ENCODE measurements at regions not wholly inside any gene's neighbourhood (a gene's known extent, or its start where the extent isn't known, plus 50 kb on each side); places are given as distances from the start of the nearest gene placed in this dataset.

GRCh38 chr7:119643558-119643957 is 629.4 kb upstream of the KCND2 start:
- no peak for TF ChIP-seq EP300 (IDR thresholded peaks at IDR 0.05)
- TF ChIP-seq, protein P1, sequence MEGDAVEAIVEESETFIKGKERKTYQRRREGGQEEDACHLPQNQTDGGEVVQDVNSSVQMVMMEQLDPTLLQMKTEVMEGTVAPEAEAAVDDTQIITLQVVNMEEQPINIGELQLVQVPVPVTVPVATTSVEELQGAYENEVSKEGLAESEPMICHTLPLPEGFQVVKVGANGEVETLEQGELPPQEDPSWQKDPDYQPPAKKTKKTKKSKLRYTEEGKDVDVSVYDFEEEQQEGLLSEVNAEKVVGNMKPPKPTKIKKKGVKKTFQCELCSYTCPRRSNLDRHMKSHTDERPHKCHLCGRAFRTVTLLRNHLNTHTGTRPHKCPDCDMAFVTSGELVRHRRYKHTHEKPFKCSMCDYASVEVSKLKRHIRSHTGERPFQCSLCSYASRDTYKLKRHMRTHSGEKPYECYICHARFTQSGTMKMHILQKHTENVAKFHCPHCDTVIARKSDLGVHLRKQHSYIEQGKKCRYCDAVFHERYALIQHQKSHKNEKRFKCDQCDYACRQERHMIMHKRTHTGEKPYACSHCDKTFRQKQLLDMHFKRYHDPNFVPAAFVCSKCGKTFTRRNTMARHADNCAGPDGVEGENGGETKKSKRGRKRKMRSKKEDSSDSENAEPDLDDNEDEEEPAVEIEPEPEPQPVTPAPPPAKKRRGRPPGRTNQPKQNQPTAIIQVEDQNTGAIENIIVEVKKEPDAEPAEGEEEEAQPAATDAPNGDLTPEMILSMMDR (IDR thresholded peaks at IDR 0.05): no peak
- TF ChIP-seq POLR2A (IDR thresholded peaks at IDR 0.05): no peak
